Endothelial cell (in vitro differentiated cells): ENCODE measurements at regions not wholly inside any gene's neighbourhood (a gene's known extent, or its start where the extent isn't known, plus 50 kb on each side); places are given as distances from the start of the nearest gene placed in this dataset.

Experiments
- DNase-seq: peaks from one replicate; pipeline ENCODE4 v3.0.0; 2021; ENCODE audit warnings: low spot score
- H3K27ac Mint-ChIP-seq: one replicate; pipeline ENCODE4 v1.8.0; 2021; ENCODE audit warnings: mixed read lengths, inconsistent platforms; ENCODE audit not compliant: unreplicated experiment
- H3K27me3 Mint-ChIP-seq: one replicate; pipeline ENCODE4 v1.8.0; 2021; ENCODE audit warnings: mild to moderate bottlenecking, moderate library complexity, mixed read lengths, inconsistent platforms; ENCODE audit not compliant: unreplicated experiment
- H3K36me3 Mint-ChIP-seq: one replicate; pipeline ENCODE4 v1.8.0; 2021; ENCODE audit warnings: mild to moderate bottlenecking, low read depth, mixed read lengths, inconsistent platforms; ENCODE audit not compliant: unreplicated experiment
- H3K4me1 Mint-ChIP-seq: one replicate; pipeline ENCODE4 v1.8.0; 2021; ENCODE audit warnings: mild to moderate bottlenecking, mixed read lengths, inconsistent platforms; ENCODE audit not compliant: unreplicated experiment
- H3K4me3 Mint-ChIP-seq: one replicate; pipeline ENCODE4 v1.8.0; 2021; ENCODE audit warnings: mild to moderate bottlenecking, mixed read lengths, inconsistent platforms; ENCODE audit not compliant: unreplicated experiment
- H3K9me3 Mint-ChIP-seq: one replicate; pipeline ENCODE4 v1.8.0; 2021; ENCODE audit warnings: mixed read lengths, inconsistent platforms; ENCODE audit not compliant: unreplicated experiment
- TF ChIP-seq, protein P1 (sequence below): fragments of 200-600 bp; sonication (generic); IDR thresholded peaks from one replicate; pipeline ENCODE4 v1.5.0; 2021; ENCODE audit warnings: antibody characterized with exemption; ENCODE audit not compliant: unreplicated experiment

- DNase-seq, result no peak
- no peaks in the 10 kb centered on the region for H3K9me3 Mint-ChIP-seq
- H3K4me1 Mint-ChIP-seq, result no peaks in the 10 kb centered on the region
- TF ChIP-seq, protein P1, sequence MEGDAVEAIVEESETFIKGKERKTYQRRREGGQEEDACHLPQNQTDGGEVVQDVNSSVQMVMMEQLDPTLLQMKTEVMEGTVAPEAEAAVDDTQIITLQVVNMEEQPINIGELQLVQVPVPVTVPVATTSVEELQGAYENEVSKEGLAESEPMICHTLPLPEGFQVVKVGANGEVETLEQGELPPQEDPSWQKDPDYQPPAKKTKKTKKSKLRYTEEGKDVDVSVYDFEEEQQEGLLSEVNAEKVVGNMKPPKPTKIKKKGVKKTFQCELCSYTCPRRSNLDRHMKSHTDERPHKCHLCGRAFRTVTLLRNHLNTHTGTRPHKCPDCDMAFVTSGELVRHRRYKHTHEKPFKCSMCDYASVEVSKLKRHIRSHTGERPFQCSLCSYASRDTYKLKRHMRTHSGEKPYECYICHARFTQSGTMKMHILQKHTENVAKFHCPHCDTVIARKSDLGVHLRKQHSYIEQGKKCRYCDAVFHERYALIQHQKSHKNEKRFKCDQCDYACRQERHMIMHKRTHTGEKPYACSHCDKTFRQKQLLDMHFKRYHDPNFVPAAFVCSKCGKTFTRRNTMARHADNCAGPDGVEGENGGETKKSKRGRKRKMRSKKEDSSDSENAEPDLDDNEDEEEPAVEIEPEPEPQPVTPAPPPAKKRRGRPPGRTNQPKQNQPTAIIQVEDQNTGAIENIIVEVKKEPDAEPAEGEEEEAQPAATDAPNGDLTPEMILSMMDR, result no peak
- H3K4me3 Mint-ChIP-seq, result no peak overlapping the region
- no peak overlapping the region for H3K27ac Mint-ChIP-seq
- H3K27me3 Mint-ChIP-seq, result peaks cover 2% of the 10 kb centered on the region
- H3K36me3 Mint-ChIP-seq, result no peaks in the 10 kb centered on the region
Observed at GRCh38 chr20:60474385-60474910, 516.2 kb downstream of the CDH26 start.

GRCh38 chr20:60476045-60476444 lies 517.8 kb downstream of the CDH26 start:
- H3K27ac Mint-ChIP-seq, result no peak overlapping the region
- no peaks in the 10 kb centered on the region for H3K36me3 Mint-ChIP-seq
- no peak for DNase-seq
- peaks cover 2% of the 10 kb centered on the region for H3K27me3 Mint-ChIP-seq
- no peak overlapping the region for H3K4me3 Mint-ChIP-seq
- H3K9me3 Mint-ChIP-seq, result no peaks in the 10 kb centered on the region
- no peaks in the 10 kb centered on the region for H3K4me1 Mint-ChIP-seq
- TF ChIP-seq, protein P1, result no peak

- H3K4me1 Mint-ChIP-seq, result no peaks in the 10 kb centered on the region
- TF ChIP-seq, protein P1, result no peak
- peaks cover 2% of the 10 kb centered on the region for H3K27me3 Mint-ChIP-seq
- no peak overlapping the region for H3K4me3 Mint-ChIP-seq
- H3K9me3 Mint-ChIP-seq, result no peaks in the 10 kb centered on the region
- H3K36me3 Mint-ChIP-seq, result no peaks in the 10 kb centered on the region
- no peak for DNase-seq
- H3K27ac Mint-ChIP-seq, result no peak overlapping the region
Observed at GRCh38 chr20:60477958-60478357, 519.7 kb downstream of the CDH26 start.

DNA sequence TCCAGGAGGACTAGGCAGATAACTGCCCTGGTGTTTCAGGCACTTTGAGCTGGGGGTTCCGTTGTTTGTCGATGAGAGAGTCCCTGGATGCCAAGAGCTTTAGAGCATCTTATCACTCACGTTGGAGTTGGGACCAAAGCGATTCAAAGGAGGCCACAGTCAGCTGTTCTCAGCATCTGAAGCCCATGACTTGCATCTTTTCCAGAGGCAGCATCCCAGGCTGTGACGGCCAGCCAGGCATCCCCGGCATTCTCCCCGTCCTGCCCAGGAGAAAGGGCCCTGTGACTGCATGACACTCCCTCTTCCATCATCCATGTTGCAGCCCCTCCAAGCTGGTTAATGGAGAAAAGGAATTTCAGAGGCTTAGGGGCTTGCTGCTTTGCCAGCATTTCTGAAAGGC lies 520.3 kb downstream of the CDH26 start:
- Mint-ChIP-seq H3K27ac (no peak overlapping the region), H3K9me3 (no peaks in the 10 kb centered on the region), H3K27me3 (peaks cover 2% of the 10 kb centered on the region), H3K36me3 (no peaks in the 10 kb centered on the region), H3K4me1 (no peaks in the 10 kb centered on the region), H3K4me3 (no peak overlapping the region)
- DNase-seq, result no peak
- TF ChIP-seq, protein P1, result no peak

DNA sequence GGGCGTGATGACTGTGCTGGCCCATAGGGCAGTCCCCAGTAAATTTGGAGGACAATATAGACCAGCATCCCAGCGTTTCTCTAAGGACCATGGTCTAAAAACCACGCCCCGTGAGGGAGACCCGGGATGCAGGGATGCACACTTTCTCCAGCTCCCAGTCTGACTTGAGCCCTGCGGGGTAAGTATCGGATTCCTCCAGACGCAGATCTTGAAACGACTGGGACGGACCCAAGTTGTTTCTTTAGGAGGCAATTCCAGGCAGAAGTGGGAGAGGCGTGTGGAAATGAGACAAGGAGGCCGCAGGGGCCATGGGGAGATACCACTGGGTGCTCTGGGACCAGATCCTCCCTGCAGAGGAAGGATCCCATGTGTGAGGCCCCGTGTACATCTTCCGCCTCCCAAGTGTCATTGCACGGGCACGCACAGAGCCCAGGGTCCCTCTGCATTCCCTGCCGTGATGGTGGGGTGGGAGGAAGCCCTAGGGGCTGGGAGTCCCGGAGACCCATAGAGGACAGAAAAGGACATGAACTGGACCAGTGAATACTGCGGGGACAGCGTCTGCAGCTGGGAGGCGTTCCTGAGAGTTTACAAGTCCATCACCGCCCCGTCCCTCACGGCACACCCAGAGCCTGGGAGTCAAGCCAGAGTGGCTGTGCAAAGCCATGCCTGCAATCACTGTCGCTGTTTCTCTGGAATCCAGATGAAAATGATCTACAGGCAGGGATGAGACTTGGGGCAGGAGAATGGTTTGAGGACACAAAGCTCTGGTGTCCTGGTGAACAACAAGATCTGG lies 522.9 kb downstream of the CDH26 start:
- TF ChIP-seq, protein P1, result no peak
- Mint-ChIP-seq H3K4me1 (peaks cover 12% of the 10 kb centered on the region), H3K4me3 (no peak overlapping the region), H3K9me3 (no peaks in the 10 kb centered on the region), H3K27ac (no peak overlapping the region), H3K27me3 (peaks cover 4% of the 10 kb centered on the region), H3K36me3 (peaks cover 3% of the 10 kb centered on the region)
- DNase-seq, result no peak
